H4 (cell line): ENCODE measurements at regions not wholly inside any gene's neighbourhood (a gene's known extent, or its start where the extent isn't known, plus 50 kb on each side); places are given as distances from the start of the nearest gene placed in this dataset.
"Not testable (repeated sequence)": the region's sequence is repeated elsewhere in the genome, so short reads cannot be mapped to it uniquely, and the experiment has no call there.

Experiments
- DNase-seq: peaks from one replicate; pipeline ENCODE4 v3.0.0-alpha.2; 2015; ENCODE audit warnings: low spot score

GRCh38 chr3:157857440-157857839 lies 248.8 kb downstream of the SHOX2 start:
- DNase-seq, result no peak

- peak; percentile 36 for DNase-seq
Measured at GRCh38 chr3:157856078-157856939, 249.9 kb downstream of the SHOX2 start.

GRCh38 chr3:157845839-157846238 lies 260.4 kb downstream of the SHOX2 start:
- DNase-seq, result not testable (repeated sequence)

- DNase-seq, result no peak
Measured at GRCh38 chr3:157844800-157845565, 261.2 kb downstream of the SHOX2 start.

GRCh38 chr3:157844216-157844615 lies 262.0 kb downstream of the SHOX2 start:
- no peak for DNase-seq

- DNase-seq, result no peak
Measured at GRCh38 chr3:157841029-157841428, 265.2 kb downstream of the SHOX2 start.

- no peak for DNase-seq
Measured at GRCh38 chr3:157840564-157840963, 265.7 kb downstream of the SHOX2 start.

- no peak for DNase-seq
Measured at GRCh38 chr3:157838457-157838856, 267.8 kb downstream of the SHOX2 start.

GRCh38 chr3:157837336-157837735 lies 268.9 kb downstream of the SHOX2 start:
- no peak for DNase-seq

- DNase-seq, result no peak
Measured at GRCh38 chr3:157836022-157836421, 270.2 kb downstream of the SHOX2 start.

GRCh38 chr3:157832588-157832987 lies 273.6 kb downstream of the SHOX2 start:
- DNase-seq, result no peak

GRCh38 chr3:157830556-157831236 lies 275.5 kb downstream of the SHOX2 start:
- DNase-seq, result no peak

GRCh38 chr3:157829786-157830185 lies 276.4 kb downstream of the SHOX2 start:
- DNase-seq, result no peak

GRCh38 chr3:157824281-157824680 lies 281.9 kb downstream of the SHOX2 start:
- DNase-seq, result no peak

GRCh38 chr3:157823050-157823449 lies 283.2 kb downstream of the SHOX2 start:
- no peak for DNase-seq

GRCh38 chr3:157820157-157820517 lies 286.1 kb downstream of the SHOX2 start:
- DNase-seq, result no peak

GRCh38 chr3:157819270-157820156 lies 286.7 kb downstream of the SHOX2 start:
- DNase-seq, result no peak

GRCh38 chr3:157816896-157817295 lies 289.3 kb downstream of the SHOX2 start:
- DNase-seq, result no peak

- no peak for DNase-seq
Measured at GRCh38 chr3:157816296-157816695, 289.9 kb downstream of the SHOX2 start.

GRCh38 chr3:157815739-157816138 lies 290.5 kb downstream of the SHOX2 start:
- no peak for DNase-seq

- DNase-seq, result no peak
Measured at GRCh38 chr3:157810924-157811718, 295.1 kb downstream of the SHOX2 start.
